ENCODE measurements at regions not wholly inside any gene's neighbourhood (a gene's known extent, or its start where the extent isn't known, plus 50 kb on each side); places are given as distances from the start of the nearest gene placed in this dataset.
A peak's percentile ranks its signal among the peaks of the same experiment; 100 is the strongest.

DNA sequence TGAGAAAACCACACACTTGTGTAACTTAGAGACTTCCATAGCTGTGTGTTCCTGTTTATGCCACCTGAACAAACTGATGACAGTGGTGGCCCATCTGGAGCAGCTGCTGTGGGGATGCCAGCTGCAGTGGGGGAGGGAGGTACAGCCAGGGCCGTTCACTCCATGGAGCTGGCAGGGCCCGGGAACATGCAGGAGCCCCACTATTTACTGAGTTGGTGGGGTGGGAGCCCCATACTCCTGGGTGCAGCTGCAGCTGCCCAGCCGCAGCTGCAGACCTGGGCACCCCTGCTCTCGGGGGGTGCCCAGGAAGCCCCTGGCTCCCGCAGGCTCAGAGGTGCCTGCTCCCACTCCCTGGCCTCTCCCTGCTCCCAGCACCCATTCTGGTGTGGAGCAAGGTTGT lies 398.6 kb upstream of the RASGEF1B start:
- Histone ChIP-seq H3K27me3 (replicated peaks; ENCODE audit: control insufficient read depth, insufficient read depth, low read length) (no peaks in the 10 kb centered on the region), H3K4me1 (ENCODE audit: control insufficient read depth, insufficient read depth, low read length) (peaks cover 1% of the 10 kb centered on the region), H3K9me3 (ENCODE audit: control insufficient read depth, low read length) (peaks cover 15% of the 10 kb centered on the region), H3K9ac (ENCODE audit: low read length) (no peak overlapping the region), H3K4me3 (ENCODE audit: low read length) (no peak overlapping the region), H3K36me3 (ENCODE audit: control insufficient read depth, insufficient read depth, low read length, severe bottlenecking) (no peaks in the 10 kb centered on the region)
- DNase-seq (ENCODE audit: low read depth) = no peak

DNA sequence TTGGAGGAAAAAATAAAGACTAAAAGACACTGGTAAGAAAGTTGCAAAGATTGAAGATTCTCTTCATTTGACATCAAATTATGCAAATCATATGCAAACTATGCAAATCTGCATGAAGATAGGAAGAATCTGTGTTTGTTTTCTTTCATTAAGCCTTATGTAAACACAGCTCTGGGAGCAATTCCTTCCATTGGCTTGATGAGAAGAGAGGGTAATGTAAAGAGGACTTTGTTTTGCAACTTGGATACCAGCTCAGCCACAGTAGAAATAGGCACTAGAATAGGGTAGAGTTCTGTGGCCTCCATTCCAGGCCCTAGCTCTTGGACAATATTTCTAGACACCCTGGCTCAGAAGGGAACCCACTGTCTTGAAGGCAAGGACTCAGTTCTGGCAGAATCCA lies 388.4 kb upstream of the RASGEF1B start:
- Histone ChIP-seq H3K4me3 (ENCODE audit: low read length) (no peak overlapping the region), H3K36me3 (ENCODE audit: control insufficient read depth, insufficient read depth, low read length, severe bottlenecking) (no peaks in the 10 kb centered on the region), H3K9me3 (ENCODE audit: control insufficient read depth, low read length) (peaks cover 7% of the 10 kb centered on the region), H3K9ac (ENCODE audit: low read length) (no peak overlapping the region), H3K4me1 (ENCODE audit: control insufficient read depth, insufficient read depth, low read length) (no peaks in the 10 kb centered on the region), H3K27me3 (replicated peaks; ENCODE audit: control insufficient read depth, insufficient read depth, low read length) (no peaks in the 10 kb centered on the region)
- no peak for DNase-seq (ENCODE audit: low read depth)

DNA sequence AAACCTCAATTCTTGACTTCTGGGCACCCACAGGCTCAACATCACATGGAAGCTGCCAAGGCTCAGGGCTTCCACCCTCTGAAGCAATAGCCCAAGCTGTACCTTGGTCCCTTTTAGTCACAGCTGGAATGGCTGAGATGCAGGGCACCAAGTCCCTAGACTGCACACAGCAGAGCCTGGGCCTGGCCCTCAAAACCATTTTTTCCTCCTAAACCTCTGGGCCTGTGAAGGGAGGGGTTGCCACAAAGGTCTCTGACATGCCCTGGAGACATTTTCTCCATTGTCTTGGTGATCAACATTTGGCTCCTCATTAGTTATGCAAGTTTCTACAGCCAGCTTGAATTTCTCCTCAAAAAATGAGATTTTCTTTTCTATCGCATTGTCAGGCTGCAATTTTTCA lies 382.7 kb upstream of the RASGEF1B start:
- Histone ChIP-seq H3K9me3 (ENCODE audit: control insufficient read depth, low read length) (peaks cover 5% of the 10 kb centered on the region), H3K4me1 (ENCODE audit: control insufficient read depth, insufficient read depth, low read length) (no peaks in the 10 kb centered on the region), H3K27me3 (replicated peaks; ENCODE audit: control insufficient read depth, insufficient read depth, low read length) (peaks cover 4% of the 10 kb centered on the region), H3K36me3 (ENCODE audit: control insufficient read depth, insufficient read depth, low read length, severe bottlenecking) (no peaks in the 10 kb centered on the region), H3K9ac (ENCODE audit: low read length) (no peak overlapping the region), H3K4me3 (ENCODE audit: low read length) (no peak overlapping the region)
- DNase-seq (ENCODE audit: low read depth) = no peak

DNA sequence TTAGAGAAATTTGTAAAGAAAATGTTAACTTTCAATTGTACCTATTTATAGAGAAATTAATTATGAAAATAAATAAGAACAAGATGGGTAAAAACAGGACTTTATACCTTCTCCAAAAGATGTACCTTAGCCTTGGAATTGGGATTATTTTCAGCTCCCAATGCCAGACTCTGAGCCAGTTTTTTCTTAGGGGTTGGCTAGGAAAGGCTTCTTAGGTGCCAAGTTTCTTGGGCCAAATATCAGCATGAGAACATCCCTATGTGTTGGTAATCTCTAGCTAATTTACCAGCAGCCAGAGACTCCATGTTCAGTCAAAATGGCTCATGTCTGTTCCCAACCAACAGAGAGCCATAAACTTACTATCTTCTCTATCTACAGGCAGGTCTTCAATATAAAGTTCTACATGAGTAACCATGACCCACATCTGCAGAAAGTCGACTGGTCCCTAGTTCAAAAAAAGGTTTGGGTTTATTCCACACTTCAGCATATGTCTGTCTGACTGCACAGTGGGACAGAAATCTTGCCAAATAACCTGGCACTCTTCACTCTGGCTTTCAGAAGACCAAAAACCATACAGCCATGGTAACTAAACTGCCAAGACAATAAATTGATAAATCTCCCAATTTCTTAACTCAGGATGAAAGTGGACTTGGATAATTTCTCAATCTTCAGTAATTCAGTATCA lies 380.5 kb upstream of the RASGEF1B start:
- Histone ChIP-seq H3K4me1 (ENCODE audit: control insufficient read depth, insufficient read depth, low read length) (no peaks in the 10 kb centered on the region), H3K9ac (ENCODE audit: low read length) (no peak overlapping the region), H3K4me3 (ENCODE audit: low read length) (no peak overlapping the region), H3K36me3 (ENCODE audit: control insufficient read depth, insufficient read depth, low read length, severe bottlenecking) (no peaks in the 10 kb centered on the region), H3K27me3 (replicated peaks; ENCODE audit: control insufficient read depth, insufficient read depth, low read length) (peaks cover 4% of the 10 kb centered on the region), H3K9me3 (ENCODE audit: control insufficient read depth, low read length) (peaks cover 5% of the 10 kb centered on the region)
- DNase-seq (ENCODE audit: low read depth) = no peak

DNA sequence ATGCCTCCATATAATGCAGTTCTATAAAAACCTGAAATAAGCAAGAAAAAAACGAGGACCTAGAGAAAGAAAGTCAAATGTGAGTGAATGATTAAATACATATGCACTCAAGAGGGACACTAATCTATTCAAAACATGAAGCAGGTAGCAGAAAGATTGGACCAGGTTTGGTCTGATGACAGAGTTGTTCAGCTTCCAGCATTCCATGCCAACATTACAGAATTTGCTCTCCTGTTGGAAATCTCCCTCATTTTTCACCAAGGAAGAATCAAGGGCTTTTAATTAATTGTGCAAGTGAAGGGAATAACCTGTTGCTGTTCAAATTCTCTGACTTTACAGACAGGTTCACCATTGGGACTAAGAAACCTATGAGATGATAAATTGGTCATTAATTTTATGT lies 379.0 kb upstream of the RASGEF1B start:
- Histone ChIP-seq H3K9ac (ENCODE audit: low read length) (no peak overlapping the region), H3K9me3 (ENCODE audit: control insufficient read depth, low read length) (peaks cover 5% of the 10 kb centered on the region), H3K4me1 (ENCODE audit: control insufficient read depth, insufficient read depth, low read length) (peaks cover 3% of the 10 kb centered on the region), H3K4me3 (ENCODE audit: low read length) (no peak overlapping the region), H3K27me3 (replicated peaks; ENCODE audit: control insufficient read depth, insufficient read depth, low read length) (peaks cover 4% of the 10 kb centered on the region), H3K36me3 (ENCODE audit: control insufficient read depth, insufficient read depth, low read length, severe bottlenecking) (no peaks in the 10 kb centered on the region)
- DNase-seq (ENCODE audit: low read depth) = no peak

DNA sequence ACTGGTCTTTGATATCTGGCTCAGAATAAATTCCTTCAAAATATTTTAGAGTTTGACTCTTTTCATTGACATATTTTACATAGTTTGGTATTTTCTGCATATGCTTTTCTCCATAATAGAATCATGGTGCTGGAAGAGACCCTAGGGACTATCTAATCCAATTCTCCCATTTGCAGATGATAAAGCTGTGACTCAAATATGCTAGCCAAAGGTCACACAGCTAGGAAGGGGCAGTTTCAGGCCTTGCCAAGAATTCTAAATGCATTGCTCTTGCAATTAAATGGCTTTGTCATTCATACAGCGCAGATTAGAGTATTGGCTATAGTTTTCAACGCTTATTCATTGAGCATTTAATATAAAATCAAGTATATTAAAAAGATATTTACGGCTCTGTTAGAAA lies 374.1 kb upstream of the RASGEF1B start:
- no peaks in the 10 kb centered on the region for H3K36me3 ChIP-seq (ENCODE audit: control insufficient read depth, insufficient read depth, low read length, severe bottlenecking)
- peaks cover 16% of the 10 kb centered on the region for H3K4me1 ChIP-seq (ENCODE audit: control insufficient read depth, insufficient read depth, low read length)
- no peak overlapping the region for H3K9ac ChIP-seq (ENCODE audit: low read length)
- H3K27me3 ChIP-seq (replicated peaks; ENCODE audit: control insufficient read depth, insufficient read depth, low read length) = peaks cover 4% of the 10 kb centered on the region
- H3K4me3 ChIP-seq (ENCODE audit: low read length) = no peak overlapping the region
- H3K9me3 ChIP-seq (ENCODE audit: control insufficient read depth, low read length) = no peaks in the 10 kb centered on the region
- no peak for DNase-seq (ENCODE audit: low read depth)

DNA sequence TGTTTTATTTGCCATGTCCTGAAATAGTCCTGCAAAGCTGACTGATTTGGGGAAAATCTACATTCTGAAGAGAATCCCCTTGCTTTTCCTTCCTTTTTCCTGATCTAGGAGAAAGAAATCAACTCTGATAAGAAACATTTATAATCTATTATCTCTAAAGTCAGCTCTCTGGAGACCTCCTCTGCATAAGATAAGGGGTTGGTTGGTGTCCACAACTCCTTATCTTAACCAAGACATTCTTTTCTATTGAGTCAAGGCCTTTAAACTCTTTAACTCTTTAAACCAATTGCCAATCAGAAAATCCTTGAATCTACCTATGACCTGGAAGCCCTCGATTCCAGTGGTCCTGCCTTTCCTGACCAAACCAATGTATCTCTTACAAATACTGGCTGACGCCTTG lies 373.6 kb upstream of the RASGEF1B start:
- Histone ChIP-seq H3K36me3 (ENCODE audit: control insufficient read depth, insufficient read depth, low read length, severe bottlenecking) (no peaks in the 10 kb centered on the region), H3K4me3 (ENCODE audit: low read length) (no peak overlapping the region), H3K4me1 (ENCODE audit: control insufficient read depth, insufficient read depth, low read length) (peaks cover 16% of the 10 kb centered on the region), H3K27me3 (replicated peaks; ENCODE audit: control insufficient read depth, insufficient read depth, low read length) (peaks cover 4% of the 10 kb centered on the region), H3K9ac (ENCODE audit: low read length) (peak overlapping the region; percentile 16), H3K9me3 (ENCODE audit: control insufficient read depth, low read length) (no peaks in the 10 kb centered on the region)
- no peak for DNase-seq (ENCODE audit: low read depth)

DNA sequence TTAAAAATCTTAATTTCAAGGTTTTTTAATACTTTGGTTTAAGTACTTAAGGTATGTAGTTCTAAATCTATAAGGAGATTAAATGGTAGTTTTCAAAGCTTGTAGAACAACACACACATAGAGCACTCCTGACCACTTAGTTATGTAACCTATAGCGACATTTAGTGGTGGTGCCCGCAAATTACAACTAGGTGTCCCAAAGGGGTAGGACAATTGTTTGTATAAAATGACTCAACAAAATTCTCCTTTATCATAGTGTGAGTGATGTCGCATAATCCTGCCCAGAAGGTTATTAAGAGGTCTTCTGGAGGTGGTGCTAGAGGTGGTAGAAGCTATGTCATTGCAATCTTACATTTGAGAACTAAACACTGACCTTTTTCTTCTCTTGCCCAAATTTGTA lies 373.0 kb upstream of the RASGEF1B start:
- DNase-seq (ENCODE audit: low read depth) = peak; percentile 77
- H3K36me3 ChIP-seq (ENCODE audit: control insufficient read depth, insufficient read depth, low read length, severe bottlenecking) = no peaks in the 10 kb centered on the region
- no peaks in the 10 kb centered on the region for H3K9me3 ChIP-seq (ENCODE audit: control insufficient read depth, low read length)
- no peak overlapping the region for H3K9ac ChIP-seq (ENCODE audit: low read length)
- H3K4me1 ChIP-seq (ENCODE audit: control insufficient read depth, insufficient read depth, low read length) = peaks cover 16% of the 10 kb centered on the region
- H3K27me3 ChIP-seq (replicated peaks; ENCODE audit: control insufficient read depth, insufficient read depth, low read length) = peaks cover 3% of the 10 kb centered on the region
- no peak overlapping the region for H3K4me3 ChIP-seq (ENCODE audit: low read length)

DNA sequence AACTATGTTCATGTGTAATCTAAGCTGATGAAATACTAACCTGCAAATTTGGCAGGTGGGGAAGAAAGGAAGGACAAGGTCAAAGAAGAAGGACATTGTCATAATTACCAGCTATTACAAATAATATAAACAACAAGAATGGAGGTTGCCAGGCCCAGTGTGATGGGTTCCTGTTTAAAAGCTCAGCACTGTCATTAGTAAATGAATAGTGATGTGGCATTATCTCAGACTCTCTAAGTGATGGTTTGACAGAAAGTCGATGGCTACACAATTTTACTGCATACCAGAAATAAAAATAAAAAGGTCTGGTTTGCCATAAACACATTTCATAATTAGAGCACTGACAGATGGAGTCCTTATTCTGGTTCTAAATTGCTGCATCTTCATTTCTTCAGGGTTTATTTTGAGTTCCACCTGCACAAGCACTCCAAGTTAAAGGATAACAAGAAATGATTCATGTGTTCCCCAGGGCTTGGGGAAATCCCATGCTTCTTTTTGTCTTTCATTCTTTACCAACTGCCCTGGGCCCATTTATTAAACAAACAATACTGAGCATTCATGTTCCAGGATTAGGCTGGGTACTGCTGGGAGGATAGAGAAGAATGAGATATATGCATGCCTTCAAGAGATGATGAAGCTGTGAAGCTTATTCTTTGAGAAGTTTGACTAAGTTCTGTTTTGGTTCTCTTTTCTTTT lies 367.8 kb upstream of the RASGEF1B start:
- no peak overlapping the region for H3K9ac ChIP-seq (ENCODE audit: low read length)
- no peaks in the 10 kb centered on the region for H3K36me3 ChIP-seq (ENCODE audit: control insufficient read depth, insufficient read depth, low read length, severe bottlenecking)
- no peak for DNase-seq (ENCODE audit: low read depth)

DNA sequence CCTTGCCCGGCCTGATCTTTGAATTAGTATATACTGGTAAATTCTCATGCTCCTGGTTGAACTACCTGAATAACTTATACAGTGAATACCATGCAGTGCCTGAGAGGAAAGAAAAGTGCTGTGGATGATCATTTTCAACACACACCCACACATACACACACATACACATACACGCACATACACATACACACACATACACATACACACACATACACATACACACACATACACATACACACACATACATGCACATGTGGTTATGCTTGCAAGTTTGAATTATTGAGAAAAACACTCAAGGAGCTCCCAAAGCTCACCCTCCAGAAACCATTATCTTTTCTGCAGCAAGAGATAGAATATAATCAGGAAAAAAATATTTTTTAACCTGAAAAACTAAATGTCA lies 366.9 kb upstream of the RASGEF1B start:
- no peak for DNase-seq (ENCODE audit: low read depth)
- Histone ChIP-seq H3K27me3 (replicated peaks; ENCODE audit: control insufficient read depth, insufficient read depth, low read length) (peaks cover 6% of the 10 kb centered on the region), H3K4me1 (ENCODE audit: control insufficient read depth, insufficient read depth, low read length) (no peaks in the 10 kb centered on the region), H3K36me3 (ENCODE audit: control insufficient read depth, insufficient read depth, low read length, severe bottlenecking) (no peaks in the 10 kb centered on the region), H3K9ac (ENCODE audit: low read length) (no peak overlapping the region), H3K9me3 (ENCODE audit: control insufficient read depth, low read length) (no peaks in the 10 kb centered on the region), H3K4me3 (ENCODE audit: low read length) (no peak overlapping the region)

More for the DNA sequence above, 367.8 kb upstream of the RASGEF1B start:
- peaks cover 1% of the 10 kb centered on the region for H3K4me1 ChIP-seq (ENCODE audit: control insufficient read depth, insufficient read depth, low read length)
- H3K27me3 ChIP-seq (replicated peaks; ENCODE audit: control insufficient read depth, insufficient read depth, low read length) = peaks cover 6% of the 10 kb centered on the region
- H3K9me3 ChIP-seq (ENCODE audit: control insufficient read depth, low read length) = no peaks in the 10 kb centered on the region
- no peak overlapping the region for H3K4me3 ChIP-seq (ENCODE audit: low read length)

DNA sequence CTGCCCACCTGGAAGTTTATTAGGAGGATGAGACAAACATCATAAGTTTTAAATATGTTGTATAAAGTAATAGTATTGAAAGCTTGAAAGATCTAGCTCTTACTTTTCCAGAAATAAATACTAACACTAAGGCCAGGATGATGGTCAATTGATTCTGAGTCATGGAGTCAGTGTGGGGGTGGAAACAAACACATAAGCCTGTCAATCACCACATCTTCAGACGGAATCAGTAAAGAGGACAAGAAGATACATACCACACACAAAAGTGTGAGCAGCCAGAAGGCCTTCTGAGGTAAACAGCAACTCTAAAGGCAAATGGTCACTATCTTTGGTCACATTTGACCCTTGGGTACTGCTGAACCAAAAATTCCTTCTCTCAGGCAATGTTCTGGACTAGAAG lies 365.0 kb upstream of the RASGEF1B start:
- no peak overlapping the region for H3K4me3 ChIP-seq (ENCODE audit: low read length)
- no peaks in the 10 kb centered on the region for H3K9me3 ChIP-seq (ENCODE audit: control insufficient read depth, low read length)
- H3K4me1 ChIP-seq (ENCODE audit: control insufficient read depth, insufficient read depth, low read length) = no peaks in the 10 kb centered on the region
- no peak for DNase-seq (ENCODE audit: low read depth)
- peaks cover 6% of the 10 kb centered on the region for H3K27me3 ChIP-seq (replicated peaks; ENCODE audit: control insufficient read depth, insufficient read depth, low read length)
- H3K36me3 ChIP-seq (ENCODE audit: control insufficient read depth, insufficient read depth, low read length, severe bottlenecking) = no peaks in the 10 kb centered on the region
- H3K9ac ChIP-seq (ENCODE audit: low read length) = no peak overlapping the region

Measured in adipocyte (in vitro differentiated cells).